H1 (cell line): ENCODE measurements at regions not wholly inside any gene's neighbourhood (a gene's known extent, or its start where the extent isn't known, plus 50 kb on each side); places are given as distances from the start of the nearest gene placed in this dataset.

Experiments
- CTCF ChIA-PET: fragments of 300-600 bp; sonication (Branson Sonifier 250); formaldehyde crosslinking; loops from one replicate; lab custom pipeline; 2021; ENCODE audit not compliant: partially characterized antibody; lab: Charles Lee
- POLR2A ChIA-PET: fragments of 300-600 bp; sonication (Branson Sonifier 250); formaldehyde crosslinking; loops from one replicate; lab custom pipeline; 2021; ENCODE audit warnings: inconsistent platforms; ENCODE audit not compliant: partially characterized antibody; lab: Charles Lee
- DNase-seq, 2 experiments: peaks; one replicate each; pipeline versions ENCODE4 v3.0.0 to v3.0.0-alpha.2; 2010 to 2022; ENCODE audit warnings: low spot score in 2 of 2, low read depth in 1 of 2, mixed read lengths in 1 of 2
- FAIRE-seq: peaks from 2 replicates; lab custom pipeline; 2011; peaks lifted over from hg19 to GRCh38; lab: Jason Lieb, UNC
- H2AFZ ChIP-seq: 2 replicates; pipeline ENCODE4 v1.8.1; 2012; ENCODE audit warnings: low read length, inconsistent platforms
- H2AK5ac ChIP-seq: 2 replicates; pipeline ENCODE4 v1.6.1; 2013; ENCODE audit warnings: low read depth, low read length
- H2BK120ac ChIP-seq: replicated peaks from 2 replicates; pipeline ENCODE3; 2013; ENCODE audit warnings: low read depth, low read length, inconsistent platforms
- H2BK12ac ChIP-seq: 2 replicates; pipeline ENCODE4 v1.6.1; 2013; ENCODE audit warnings: low read depth, low read length
- H2BK15ac ChIP-seq: 2 replicates; pipeline ENCODE4 v1.6.1; 2013; ENCODE audit warnings: low read length
- H2BK20ac ChIP-seq: 2 replicates; pipeline ENCODE4 v1.6.1; 2013; ENCODE audit warnings: low read length
- H2BK5ac ChIP-seq: 2 replicates; pipeline ENCODE4 v1.6.1; 2013; ENCODE audit warnings: low read depth, low read length
- H3K14ac ChIP-seq: 2 replicates; pipeline ENCODE4 v1.6.1; 2013; ENCODE audit warnings: inconsistent platforms; ENCODE audit not compliant: insufficient read length
- H3K18ac ChIP-seq: 2 replicates; pipeline ENCODE4 v1.6.1; 2013; ENCODE audit warnings: low read length; ENCODE audit errors: extremely low read depth
- H3K23ac ChIP-seq: 2 replicates; pipeline ENCODE4 v1.6.1; 2013; ENCODE audit warnings: inconsistent platforms; ENCODE audit not compliant: insufficient read length
- H3K23me2 ChIP-seq: 2 replicates; pipeline ENCODE4 v1.6.1; 2013; ENCODE audit warnings: low read depth, low read length
- H3K27ac ChIP-seq: 2 replicates; pipeline ENCODE4 v1.6.1; 2011; ENCODE audit warnings: low read depth, low read length, inconsistent platforms
- H3K27me3 ChIP-seq, 4 experiments: replicated peaks in 1 of 4; 1 replicate in 1 of 4; 2 replicates in 3 of 4; pipeline versions ENCODE4 v1.6.1 to v1.8.1; 2011 to 2013; ENCODE audit warnings: low read length in 3 of 4, mild to moderate bottlenecking in 3 of 4, inconsistent platforms in 2 of 4, mixed read lengths in 2 of 4, moderate library complexity in 1 of 4; ENCODE audit not compliant: control insufficient read depth in 3 of 4, insufficient read depth in 3 of 4; ENCODE audit errors: extremely low read depth in 1 of 4
- H3K36me3 ChIP-seq, 4 experiments: 2 replicates each; pipeline versions ENCODE4 v1.6.1 to v1.8.1; 2011 to 2013; ENCODE audit warnings: mild to moderate bottlenecking in 4 of 4, low read length in 3 of 4, moderate library complexity in 2 of 4, control low read depth in 1 of 4, inconsistent platforms in 1 of 4; ENCODE audit not compliant: insufficient read depth in 4 of 4, control insufficient read depth in 2 of 4
- H3K4ac ChIP-seq: replicated peaks from 2 replicates; pipeline ENCODE3; 2013; ENCODE audit warnings: low read length, low read depth, mixed read lengths, inconsistent platforms; ENCODE audit not compliant: insufficient read length
- H3K4me1 ChIP-seq, 4 experiments: replicated peaks in 1 of 4; 1 replicate in 1 of 4; 2 replicates in 3 of 4; pipeline versions ENCODE4 v1.6.1 to v1.8.1; 2011 to 2013; ENCODE audit warnings: low read length in 3 of 4, inconsistent platforms in 2 of 4, mixed read lengths in 1 of 4; ENCODE audit not compliant: insufficient read depth in 4 of 4, control insufficient read depth in 3 of 4
- H3K4me2 ChIP-seq, 2 experiments: 2 replicates each; pipeline versions ENCODE4 v1.6.1 to v1.8.1; 2011 to 2013; ENCODE audit warnings: low read depth in 2 of 2, low read length in 2 of 2, control low read depth in 1 of 2, inconsistent platforms in 1 of 2, mild to moderate bottlenecking in 1 of 2; ENCODE audit not compliant: insufficient read depth in 1 of 2
- H3K4me3 ChIP-seq, 4 experiments: fragments of 200-600, 300-600 bp in 1 of 4; sonication (generic), shearing (Covaris generic), sonication (Bioruptor Twin) in 1 of 4; 2 replicates each; pipeline versions ENCODE4 v1.5.1 to v1.8.1; 2011 to 2016; ENCODE audit warnings: low read length in 4 of 4, low read depth in 3 of 4, control low read depth in 2 of 4, inconsistent platforms in 2 of 4, mild to moderate bottlenecking in 2 of 4, mixed read lengths in 1 of 4, moderate library complexity in 1 of 4; ENCODE audit not compliant: insufficient read depth in 2 of 4; ENCODE audit errors: extremely low read depth in 1 of 4
- H3K56ac ChIP-seq: replicated peaks from 2 replicates; pipeline ENCODE3; 2013; ENCODE audit warnings: low read depth, mild to moderate bottlenecking, mixed read lengths, low read length, inconsistent platforms; ENCODE audit not compliant: insufficient read length
- H3K79me1 ChIP-seq: 2 replicates; pipeline ENCODE4 v1.6.1; 2013; ENCODE audit warnings: low read depth, low read length, control low read depth
- H3K79me2 ChIP-seq, 2 experiments: 2 replicates each; pipeline versions ENCODE4 v1.6.1 to v1.8.1; 2012 to 2013; ENCODE audit warnings: low read length in 2 of 2, mild to moderate bottlenecking in 2 of 2, inconsistent platforms in 1 of 2; ENCODE audit not compliant: insufficient read depth in 2 of 2, control insufficient read depth in 1 of 2
- H3K9ac ChIP-seq, 4 experiments: replicated peaks in 1 of 4; 1 replicate in 1 of 4; 2 replicates in 3 of 4; pipeline versions ENCODE4 v1.6.1 to v1.8.1; 2011 to 2013; ENCODE audit warnings: low read depth in 3 of 4, low read length in 3 of 4, control low read depth in 2 of 4, mild to moderate bottlenecking in 2 of 4, moderate library complexity in 2 of 4, inconsistent platforms in 1 of 4; ENCODE audit errors: extremely low read depth in 1 of 4
- H3K9me3 ChIP-seq, 2 experiments: 2 replicates each; pipeline versions ENCODE4 v1.6.1 to v1.8.1; 2012 to 2013; ENCODE audit warnings: mild to moderate bottlenecking in 2 of 2, moderate library complexity in 2 of 2, control low read depth in 1 of 2, inconsistent platforms in 1 of 2, low read depth in 1 of 2, low read length in 1 of 2, mixed read lengths in 1 of 2; ENCODE audit not compliant: insufficient read depth in 2 of 2
- H4K20me1 ChIP-seq, 2 experiments: replicated peaks in 1 of 2; 2 replicates each; pipeline versions ENCODE3 to v1.8.1; 2011 to 2013; ENCODE audit warnings: inconsistent platforms in 2 of 2, low read length in 2 of 2, mild to moderate bottlenecking in 1 of 2; ENCODE audit not compliant: insufficient read depth in 2 of 2, control insufficient read depth in 1 of 2
- H4K5ac ChIP-seq: 2 replicates; pipeline ENCODE4 v1.6.1; 2013; ENCODE audit warnings: low read length, low read depth, mixed read lengths, inconsistent platforms; ENCODE audit not compliant: insufficient read length
- H4K8ac ChIP-seq: 2 replicates; pipeline ENCODE4 v1.8.0; 2013; ENCODE audit warnings: mild to moderate bottlenecking, moderate library complexity, low read length, inconsistent platforms; ENCODE audit not compliant: insufficient read depth; ENCODE audit errors: extremely low read depth
- H4K91ac ChIP-seq: replicated peaks from 2 replicates; pipeline ENCODE3; 2013; ENCODE audit warnings: low read length, mixed read lengths, inconsistent platforms; ENCODE audit not compliant: insufficient read length
- CBX5 ChIP-seq: fragments of 300-800, 300-1000 bp; sonication (generic); IDR thresholded peaks from 2 replicates; pipeline ENCODE4 v1.7.1; 2016; ENCODE audit warnings: antibody characterized with exemption, low read length, low read depth
- CTBP2 ChIP-seq: IDR thresholded peaks from 2 replicates; pipeline ENCODE4 v1.7.0; 2011; ENCODE audit warnings: borderline replicate concordance, mild to moderate bottlenecking, moderate library complexity, mixed read lengths, low read length; ENCODE audit not compliant: insufficient read depth, insufficient read length
- GABPA ChIP-seq: IDR thresholded peaks from 2 replicates; pipeline ENCODE4 v1.6.1; 2011; ENCODE audit warnings: mild to moderate bottlenecking, low read length, moderate library complexity, borderline replicate concordance; ENCODE audit not compliant: insufficient read depth
- HDAC6 ChIP-seq: IDR thresholded peaks from one replicate; pipeline ENCODE4 v1.7.1; 2012; ENCODE audit warnings: low read depth, mild to moderate bottlenecking, inconsistent platforms, low read length, moderate library complexity
- KDM1A ChIP-seq: fragments of 200-600, 300-600 bp; sonication (generic); IDR thresholded peaks from 2 replicates; pipeline ENCODE4 v1.7.1; 2016; ENCODE audit warnings: mild to moderate bottlenecking, low read length, borderline replicate concordance
- PHF8 ChIP-seq: fragments of 200-600 bp; sonication (generic); conservative IDR thresholded peaks from 2 replicates; pipeline ENCODE4 v1.7.1; 2012; ENCODE audit warnings: low read depth, mild to moderate bottlenecking, inconsistent platforms, low read length, moderate library complexity
- POLR2A ChIP-seq, 2 experiments: IDR thresholded peaks; 1 replicate in 1 of 2; 2 replicates in 1 of 2; pipeline ENCODE4 v1.6.1; 2011; ENCODE audit warnings: low read depth in 2 of 2, low read length in 2 of 2, mild to moderate bottlenecking in 2 of 2; ENCODE audit errors: control extremely low read depth in 1 of 2
- SP2 ChIP-seq: IDR thresholded peaks from 2 replicates; pipeline ENCODE4 v1.6.1; 2012; ENCODE audit warnings: mild to moderate bottlenecking, low read length, inconsistent platforms
- WGBS, 2 experiments: shearing (Covaris generic) in 1 of 2; methylation state at CpG; one replicate each; pipeline versions ENCODE4 v1.1.6 to v1.1.7; 2013 to 2015; ENCODE audit warnings: low lambda C conversion rate in 2 of 2, mixed read lengths in 2 of 2, inconsistent platforms in 1 of 2, low coverage in 1 of 2, missing lambda C conversion rate in 1 of 2; ENCODE audit not compliant: insufficient replicate concordance in 2 of 2, insufficient coverage in 1 of 2, insufficient read length in 1 of 2; ENCODE audit errors: extremely low coverage in 1 of 2, missing lambda C conversion rate in 1 of 2; 5-methylcytosine and 5-hydroxymethylcytosine counted together
- TF ChIP-seq, protein P1 (sequence below): IDR thresholded peaks from 2 replicates; pipeline ENCODE4 v1.6.1; 2011; ENCODE audit warnings: low read depth, mild to moderate bottlenecking, low read length; ENCODE audit not compliant: insufficient read depth
- TF ChIP-seq, protein P2 (sequence below): IDR thresholded peaks from 2 replicates; pipeline ENCODE4 v1.6.1; 2012; ENCODE audit warnings: inconsistent platforms
- TF ChIP-seq, protein P3 (sequence below), 3 experiments: IDR thresholded peaks; 1 replicate in 2 of 3; 2 replicates in 1 of 3; pipeline versions ENCODE4 v1.5.1 to v1.6.1; 2011; ENCODE audit warnings: low read length in 3 of 3, mild to moderate bottlenecking in 3 of 3, inconsistent platforms in 2 of 3, low read depth in 1 of 3, moderate library complexity in 1 of 3; ENCODE audit not compliant: insufficient read depth in 1 of 3; ENCODE audit errors: control extremely low read depth in 1 of 3

DNA sequence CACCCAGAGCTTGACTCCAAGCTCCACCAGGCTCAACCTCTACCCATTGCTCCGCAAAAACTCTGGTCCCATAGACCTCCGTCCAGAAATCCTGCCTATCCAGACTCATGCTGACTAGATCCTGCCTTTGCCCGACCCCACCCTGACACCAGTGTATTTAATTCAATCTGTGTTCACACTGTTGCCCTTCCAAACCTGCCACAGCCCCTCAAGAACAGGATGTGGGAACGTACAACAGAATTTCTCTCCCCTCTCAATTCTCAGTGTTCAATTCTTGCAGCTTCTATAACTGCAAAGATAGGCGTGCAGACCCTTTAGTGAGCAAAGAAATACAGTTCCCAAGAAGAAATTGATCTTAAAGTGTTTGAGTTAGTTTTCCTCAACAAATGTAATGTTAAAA lies 154.2 kb upstream of the FRG1 start:
- ChIA-PET POLR2A (no interaction called here), CTCF (interaction anchor here (1.4 kb wide), 1 partner anchor 351 kb away, joined by 3 read pairs; no protein-coding TSS in a partner anchor)
- Histone ChIP-seq H2BK20ac (no peak overlapping the region), H2AK5ac (no peak overlapping the region), H2BK12ac (no peak overlapping the region), H3K23ac (no peak overlapping the region), H3K23me2 (peaks cover 2% of the 10 kb centered on the region; the same call in 1 of the 2 replicates), H2BK120ac (no peak overlapping the region), H3K79me1 (no peaks in the 10 kb centered on the region), H3K18ac (no peak overlapping the region), H4K5ac (no peak overlapping the region), H3K56ac (no peak overlapping the region), H3K9ac (no peak overlapping the region), H3K4me2 (no peak overlapping the region), H3K4me3 (no peak overlapping the region), H3K36me3 (no peaks in the 10 kb centered on the region), H2BK15ac (no peak overlapping the region), H2BK5ac (no peak overlapping the region), H4K20me1 (peaks cover 0 to 3% of the 10 kb centered on the region in 2 experiments), H3K4me1 (peaks cover 2 to 7% (median 4%) of the 10 kb centered on the region in 4 experiments; a peak in 3 of 7 replicates), H3K4ac (no peak overlapping the region), H3K27ac (no peak overlapping the region), H4K91ac (no peak overlapping the region), H4K8ac (no peak overlapping the region), H3K79me2 (no peaks in the 10 kb centered on the region), H3K9me3 (no peaks in the 10 kb centered on the region), H2AFZ (no peak overlapping the region), H3K27me3 (no peaks in the 10 kb centered on the region), H3K14ac (no peak overlapping the region)
- DNase-seq (no peak), FAIRE-seq (no peak)
- 71% methylated on average over 5 of the region's 5 CpGs; no CpG with 5 or more reads in 1 of the 2 experiments for WGBS, 2 experiments
- TF ChIP-seq, protein P1, sequence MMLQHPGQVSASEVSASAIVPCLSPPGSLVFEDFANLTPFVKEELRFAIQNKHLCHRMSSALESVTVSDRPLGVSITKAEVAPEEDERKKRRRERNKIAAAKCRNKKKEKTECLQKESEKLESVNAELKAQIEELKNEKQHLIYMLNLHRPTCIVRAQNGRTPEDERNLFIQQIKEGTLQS = no peak
- no peak for TF ChIP-seq PHF8
- TF ChIP-seq CBX5 = no peak
- TF ChIP-seq, protein P2, sequence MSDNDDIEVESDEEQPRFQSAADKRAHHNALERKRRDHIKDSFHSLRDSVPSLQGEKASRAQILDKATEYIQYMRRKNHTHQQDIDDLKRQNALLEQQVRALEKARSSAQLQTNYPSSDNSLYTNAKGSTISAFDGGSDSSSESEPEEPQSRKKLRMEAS = no peak
- no peak for TF ChIP-seq POLR2A (IDR thresholded peaks at IDR 0.05; ENCODE audit: control extremely low read depth in 1 of 2, low read depth in 2 of 2, low read length in 2 of 2)
- TF ChIP-seq KDM1A = no peak
- TF ChIP-seq SP2 = no peak
- no peak for TF ChIP-seq CTBP2
- TF ChIP-seq, protein P3, sequence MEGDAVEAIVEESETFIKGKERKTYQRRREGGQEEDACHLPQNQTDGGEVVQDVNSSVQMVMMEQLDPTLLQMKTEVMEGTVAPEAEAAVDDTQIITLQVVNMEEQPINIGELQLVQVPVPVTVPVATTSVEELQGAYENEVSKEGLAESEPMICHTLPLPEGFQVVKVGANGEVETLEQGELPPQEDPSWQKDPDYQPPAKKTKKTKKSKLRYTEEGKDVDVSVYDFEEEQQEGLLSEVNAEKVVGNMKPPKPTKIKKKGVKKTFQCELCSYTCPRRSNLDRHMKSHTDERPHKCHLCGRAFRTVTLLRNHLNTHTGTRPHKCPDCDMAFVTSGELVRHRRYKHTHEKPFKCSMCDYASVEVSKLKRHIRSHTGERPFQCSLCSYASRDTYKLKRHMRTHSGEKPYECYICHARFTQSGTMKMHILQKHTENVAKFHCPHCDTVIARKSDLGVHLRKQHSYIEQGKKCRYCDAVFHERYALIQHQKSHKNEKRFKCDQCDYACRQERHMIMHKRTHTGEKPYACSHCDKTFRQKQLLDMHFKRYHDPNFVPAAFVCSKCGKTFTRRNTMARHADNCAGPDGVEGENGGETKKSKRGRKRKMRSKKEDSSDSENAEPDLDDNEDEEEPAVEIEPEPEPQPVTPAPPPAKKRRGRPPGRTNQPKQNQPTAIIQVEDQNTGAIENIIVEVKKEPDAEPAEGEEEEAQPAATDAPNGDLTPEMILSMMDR (IDR thresholded peaks at IDR 0.05; ENCODE audit: control extremely low read depth in 1 of 3, insufficient read depth in 1 of 3, low read depth in 1 of 3, low read length in 3 of 3) = no peak
- TF ChIP-seq GABPA = no peak
- no peak for TF ChIP-seq HDAC6
